ENCODE measurements at regions not wholly inside any gene's neighbourhood (a gene's known extent, or its start where the extent isn't known, plus 50 kb on each side); places are given as distances from the start of the nearest gene placed in this dataset.
A peak's percentile ranks its signal among the peaks of the same experiment; 100 is the strongest.

GRCh38 chr3:71876135-71877105, 91.5 kb upstream of the PROK2 start:
- H3K9me3 Mint-ChIP-seq = no peaks in the 10 kb centered on the region
- Histone ChIP-seq H3K27me3 (ENCODE audit: insufficient read depth) (no peaks in the 10 kb centered on the region), H3K9me2 (ENCODE audit: insufficient read depth) (peaks cover 6% of the 10 kb centered on the region; the same call in 1 of the 2 replicates), H3K4me1 (ENCODE audit: insufficient read depth) (peaks cover 37% of the 10 kb centered on the region), H3K36me3 (ENCODE audit: insufficient read depth) (no peaks in the 10 kb centered on the region), H3K27ac (ENCODE audit: low read depth) (peak overlapping the region; percentile 27; the same call in 1 of the 2 replicates), H4K20me1 (replicated peaks; ENCODE audit: insufficient read depth) (no peaks in the 10 kb centered on the region), H3K4me2 (0 out of 2 replicates have a peak overlapping the region, but pooled peaks have one; percentile 40), H2AFZ (no peak overlapping the region), H3K4me3 (no peak overlapping the region), H3F3A (replicated peaks; ENCODE audit: low read depth) (peaks cover 12% of the 10 kb centered on the region), H3K79me2 (replicated peaks; ENCODE audit: insufficient read depth) (no peaks in the 10 kb centered on the region)
- peaks cover 41% of the 10 kb centered on the region for H3K4me1 Mint-ChIP-seq
- TF ChIP-seq STAT1 (IDR thresholded peaks at IDR 0.05; ENCODE audit: unreplicated experiment) = no peak
- TF ChIP-seq JUNB (IDR thresholded peaks at IDR 0.05; ENCODE audit: unreplicated experiment) = no peak
- TF ChIP-seq EZH2 (IDR thresholded peaks at IDR 0.05; ENCODE audit: low read depth, unreplicated experiment) = no peak
- no peak for TF ChIP-seq REST (IDR thresholded peaks at IDR 0.05; ENCODE audit: unreplicated experiment)
- TF ChIP-seq ZNF114 (CRISPR knock-in tag; IDR thresholded peaks at IDR 0.05) = no peak
- no peak for TF ChIP-seq CREB1 (CRISPR knock-in tag; IDR thresholded peaks at IDR 0.05; ENCODE audit: low read depth)
- no peak for TF ChIP-seq CTCF (conservative IDR thresholded peaks at IDR 0.05; ENCODE audit: low read depth in 2 of 2)
- no peak for TF ChIP-seq ETS1 (IDR thresholded peaks at IDR 0.05)
- no peak for TF ChIP-seq ZNF331 (CRISPR knock-in tag; IDR thresholded peaks at IDR 0.05; ENCODE audit: low read depth)
- TF ChIP-seq POLR2AphosphoS5 (IDR thresholded peaks at IDR 0.05; ENCODE audit: low read depth) = no peak
- no peak for TF ChIP-seq ZNF462 (CRISPR knock-in tag; IDR thresholded peaks at IDR 0.05)
- TF ChIP-seq EZH2phosphoT487 (IDR thresholded peaks at IDR 0.05; ENCODE audit: unreplicated experiment) = no peak
- no peak for TF ChIP-seq NANOG (IDR thresholded peaks at IDR 0.05; ENCODE audit: borderline replicate concordance)
- peaks cover 3% of the 10 kb centered on the region for H3K27me3 Mint-ChIP-seq (ENCODE audit: insufficient read depth, low read depth, poor library complexity)
- no peak overlapping the region; the same call in 2 of the 3 replicates for H3K4me3 Mint-ChIP-seq
- no peak overlapping the region for H3K27ac Mint-ChIP-seq
- no peak for ATAC-seq
- DNase-seq (ENCODE audit: low spot score) = no peak
- no peaks in the 10 kb centered on the region for H3K36me3 Mint-ChIP-seq (ENCODE audit: low read depth)
